HepG2 (cell line): ENCODE measurements at regions not wholly inside any gene's neighbourhood (a gene's known extent, or its start where the extent isn't known, plus 50 kb on each side); places are given as distances from the start of the nearest gene placed in this dataset.

Experiments
- EHMT2 ChIP-seq: fragments of 200-600 bp; sonication (generic); IDR thresholded peaks from 2 replicates; pipeline ENCODE4 v1.7.0; 2017; ENCODE audit warnings: antibody characterized with exemption, low read depth, low read length, borderline replicate concordance
- HBP1 ChIP-seq: IDR thresholded peaks from 2 replicates; pipeline ENCODE4 v1.6.1; 2016; ENCODE audit warnings: low read depth, control low read depth
- HMG20A ChIP-seq: IDR thresholded peaks from 2 replicates; pipeline ENCODE4 v1.6.1; 2016; ENCODE audit warnings: borderline replicate concordance
- IKZF4 ChIP-seq: sonication (generic); formaldehyde crosslinking; IDR thresholded peaks from 2 replicates; pipeline ENCODE4 v1.5.1; 2020; ENCODE audit warnings: borderline replicate concordance, mild to moderate bottlenecking, low read depth, missing genetic modification reagents; ENCODE audit errors: not compliant biosample characterization
- KMT2A ChIP-seq: sonication (generic); formaldehyde crosslinking; IDR thresholded peaks from 2 replicates; pipeline ENCODE4 v1.4.0; 2020; ENCODE audit warnings: missing genetic modification reagents
- MATR3 ChIP-seq: sonication (generic); formaldehyde crosslinking; IDR thresholded peaks from 2 replicates; pipeline ENCODE4 v1.4.0; 2020; ENCODE audit warnings: missing genetic modification reagents
- MEIS1 ChIP-seq: sonication (generic); formaldehyde crosslinking; IDR thresholded peaks from 2 replicates; pipeline ENCODE4 v1.9.0; 2021; ENCODE audit warnings: mild to moderate bottlenecking, missing genetic modification reagents, moderate library complexity, borderline replicate concordance
- NAIF1 ChIP-seq: sonication (generic); formaldehyde crosslinking; IDR thresholded peaks from 2 replicates; pipeline ENCODE4 v1.5.0; 2020; ENCODE audit warnings: mild to moderate bottlenecking, missing genetic modification reagents, borderline replicate concordance
- PRDM15 ChIP-seq: sonication (generic); formaldehyde crosslinking; IDR thresholded peaks from 2 replicates; pipeline ENCODE4 v1.4.0; 2020; ENCODE audit warnings: missing genetic modification reagents
- TEAD2 ChIP-seq: sonication (generic); formaldehyde crosslinking; IDR thresholded peaks from 2 replicates; pipeline ENCODE4 v1.9.0; 2021; ENCODE audit warnings: missing genetic modification reagents
- ZBTB20 ChIP-seq: sonication (generic); formaldehyde crosslinking; IDR thresholded peaks from 2 replicates; pipeline ENCODE4 v1.8.1; 2023; ENCODE audit warnings: missing genetic modification reagents, low read depth, mild to moderate bottlenecking, borderline replicate concordance
- ZBTB21 ChIP-seq: sonication (generic); formaldehyde crosslinking; IDR thresholded peaks from 2 replicates; pipeline ENCODE4 v1.4.0; 2020; ENCODE audit warnings: missing genetic modification reagents
- ZBTB38 ChIP-seq: sonication (generic); formaldehyde crosslinking; IDR thresholded peaks from 2 replicates; pipeline ENCODE4 v1.5.1; 2020; ENCODE audit warnings: mild to moderate bottlenecking, missing genetic modification reagents
- ZFP36 ChIP-seq: fragments of 150-350 bp; IDR thresholded peaks from 2 replicates; pipeline ENCODE4 v1.6.1; 2018; ENCODE audit warnings: borderline replicate concordance, low read length, low read depth; ENCODE audit not compliant: partially characterized antibody
- ZNF230 ChIP-seq: sonication (generic); formaldehyde crosslinking; IDR thresholded peaks from 2 replicates; pipeline ENCODE4 v1.4.0; 2020; ENCODE audit warnings: mild to moderate bottlenecking, missing genetic modification reagents
- ZNF251 ChIP-seq: sonication (generic); formaldehyde crosslinking; IDR thresholded peaks from 2 replicates; pipeline ENCODE4 v1.9.0; 2021; ENCODE audit warnings: mild to moderate bottlenecking, missing genetic modification reagents
- ZNF260 ChIP-seq: sonication (generic); formaldehyde crosslinking; IDR thresholded peaks from 2 replicates; pipeline ENCODE4 v1.4.0; 2020; ENCODE audit warnings: missing genetic modification reagents, low read depth, mild to moderate bottlenecking, borderline replicate concordance
- ZNF335 ChIP-seq: sonication (generic); formaldehyde crosslinking; IDR thresholded peaks from 2 replicates; pipeline ENCODE4 v1.4.0; 2020; ENCODE audit warnings: missing genetic modification reagents
- ZNF460 ChIP-seq: sonication (generic); formaldehyde crosslinking; IDR thresholded peaks from 2 replicates; pipeline ENCODE4 v1.5.1; 2020; ENCODE audit warnings: missing genetic modification reagents, mild to moderate bottlenecking, borderline replicate concordance
- ZNF556 ChIP-seq: sonication (generic); formaldehyde crosslinking; IDR thresholded peaks from 2 replicates; pipeline ENCODE4 v1.4.0; 2020; ENCODE audit warnings: mild to moderate bottlenecking, missing genetic modification reagents, borderline replicate concordance
- ZNF644 ChIP-seq: IDR thresholded peaks from 2 replicates; pipeline ENCODE4 v1.6.1; 2016; ENCODE audit warnings: low read depth
- ZNF788 ChIP-seq: sonication (generic); formaldehyde crosslinking; IDR thresholded peaks from 2 replicates; pipeline ENCODE4 v1.5.0; 2020; ENCODE audit warnings: mild to moderate bottlenecking, missing genetic modification reagents, borderline replicate concordance
- ZNF841 ChIP-seq: sonication (generic); formaldehyde crosslinking; IDR thresholded peaks from 2 replicates; pipeline ENCODE4 v1.8.1; 2023; ENCODE audit warnings: missing genetic modification reagents, borderline replicate concordance
- TF ChIP-seq, protein P1 (sequence below): sonication (generic); formaldehyde crosslinking; IDR thresholded peaks from 2 replicates; pipeline ENCODE4 v1.4.0; 2020; ENCODE audit warnings: missing genetic modification reagents, borderline replicate concordance

DNA sequence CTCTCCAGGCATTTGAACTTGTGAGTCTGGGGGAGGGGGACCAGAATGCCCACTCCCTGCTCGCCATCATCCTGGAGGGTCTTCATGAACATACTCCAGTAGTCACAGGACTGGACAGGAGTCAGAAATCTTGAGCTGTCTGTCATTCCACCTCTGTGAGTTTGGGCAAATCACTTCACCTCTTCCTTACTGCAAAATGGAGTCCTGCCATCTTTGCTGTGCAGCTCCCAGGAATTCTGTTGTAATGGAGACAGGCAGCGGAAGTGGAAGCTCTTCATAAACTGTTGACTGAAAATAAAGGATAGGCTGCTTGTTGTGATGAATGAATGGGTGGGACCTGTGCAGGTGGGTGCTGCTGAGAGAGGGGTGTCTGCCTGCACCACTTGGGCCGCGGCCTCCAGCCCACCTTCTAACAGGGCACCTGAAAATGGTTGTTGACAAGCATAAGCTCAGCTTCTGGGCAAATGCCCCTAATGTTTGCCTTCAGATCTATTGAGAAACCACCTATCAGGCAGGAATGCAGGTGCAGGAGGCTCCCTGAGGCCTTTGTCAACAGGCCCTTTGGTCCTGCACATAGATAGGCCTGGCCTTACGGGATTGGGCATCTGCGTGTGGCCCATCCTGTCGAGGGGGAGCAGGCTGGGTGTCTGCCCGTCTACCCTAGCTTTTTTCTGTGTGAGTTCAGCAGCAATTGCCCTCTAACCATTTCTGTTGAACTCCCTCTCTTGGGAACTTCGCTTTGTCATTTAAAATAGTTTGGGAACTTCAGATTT, 321.0 kb downstream of the RPS6KC1 start (continued):
- TF ChIP-seq, protein P1, sequence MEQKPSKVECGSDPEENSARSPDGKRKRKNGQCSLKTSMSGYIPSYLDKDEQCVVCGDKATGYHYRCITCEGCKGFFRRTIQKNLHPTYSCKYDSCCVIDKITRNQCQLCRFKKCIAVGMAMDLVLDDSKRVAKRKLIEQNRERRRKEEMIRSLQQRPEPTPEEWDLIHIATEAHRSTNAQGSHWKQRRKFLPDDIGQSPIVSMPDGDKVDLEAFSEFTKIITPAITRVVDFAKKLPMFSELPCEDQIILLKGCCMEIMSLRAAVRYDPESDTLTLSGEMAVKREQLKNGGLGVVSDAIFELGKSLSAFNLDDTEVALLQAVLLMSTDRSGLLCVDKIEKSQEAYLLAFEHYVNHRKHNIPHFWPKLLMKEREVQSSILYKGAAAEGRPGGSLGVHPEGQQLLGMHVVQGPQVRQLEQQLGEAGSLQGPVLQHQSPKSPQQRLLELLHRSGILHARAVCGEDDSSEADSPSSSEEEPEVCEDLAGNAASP (CRISPR knock-in tag) = peak; percentile 94
- no peak for TF ChIP-seq ZFP36
- peak; percentile 90 for TF ChIP-seq HBP1 (CRISPR knock-in tag)
- TF ChIP-seq ZNF335 (CRISPR knock-in tag) = peak; percentile 89; the same call in 1 of the 2 replicates
- peak; percentile 95; the same call in 1 of the 2 replicates for TF ChIP-seq ZBTB20 (CRISPR knock-in tag)
- peak; percentile 94 for TF ChIP-seq ZBTB38 (CRISPR knock-in tag)
- peak; percentile 89; the same call in 1 of the 2 replicates for TF ChIP-seq EHMT2
- peak; percentile 98; the same call in 1 of the 2 replicates for TF ChIP-seq ZNF788 (CRISPR knock-in tag)
- peak; percentile 97 for TF ChIP-seq HMG20A (CRISPR knock-in tag)
- peak; percentile 64; the same call in 1 of the 2 replicates for TF ChIP-seq ZBTB21 (CRISPR knock-in tag)
- TF ChIP-seq IKZF4 (CRISPR knock-in tag) = peak; percentile 37
- TF ChIP-seq NAIF1 (CRISPR knock-in tag) = no peak
- no peak for TF ChIP-seq KMT2A (CRISPR knock-in tag)
- no peak for TF ChIP-seq MATR3
- peak; percentile 55; the same call in 1 of the 2 replicates for TF ChIP-seq ZNF460 (CRISPR knock-in tag)
- TF ChIP-seq ZNF841 (CRISPR knock-in tag) = no peak
- TF ChIP-seq ZNF644 (CRISPR knock-in tag) = peak; percentile 94
- no peak for TF ChIP-seq ZNF251
- TF ChIP-seq ZNF260 (CRISPR knock-in tag) = no peak
- no peak; the same call in 1 of the 2 replicates for TF ChIP-seq MEIS1
- peak; percentile 65; the same call in 1 of the 2 replicates for TF ChIP-seq PRDM15 (CRISPR knock-in tag)
- TF ChIP-seq TEAD2 (CRISPR knock-in tag) = no peak
- peak; percentile 80 for TF ChIP-seq ZNF556 (CRISPR knock-in tag)
- 0 out of 2 replicates have a peak, but pooled peaks have one; percentile 73 for TF ChIP-seq ZNF230 (CRISPR knock-in tag)
